ENCODE measurements at regions not wholly inside any gene's neighbourhood (a gene's known extent, or its start where the extent isn't known, plus 50 kb on each side); places are given as distances from the start of the nearest gene placed in this dataset.

- TF ChIP-seq, protein P1, sequence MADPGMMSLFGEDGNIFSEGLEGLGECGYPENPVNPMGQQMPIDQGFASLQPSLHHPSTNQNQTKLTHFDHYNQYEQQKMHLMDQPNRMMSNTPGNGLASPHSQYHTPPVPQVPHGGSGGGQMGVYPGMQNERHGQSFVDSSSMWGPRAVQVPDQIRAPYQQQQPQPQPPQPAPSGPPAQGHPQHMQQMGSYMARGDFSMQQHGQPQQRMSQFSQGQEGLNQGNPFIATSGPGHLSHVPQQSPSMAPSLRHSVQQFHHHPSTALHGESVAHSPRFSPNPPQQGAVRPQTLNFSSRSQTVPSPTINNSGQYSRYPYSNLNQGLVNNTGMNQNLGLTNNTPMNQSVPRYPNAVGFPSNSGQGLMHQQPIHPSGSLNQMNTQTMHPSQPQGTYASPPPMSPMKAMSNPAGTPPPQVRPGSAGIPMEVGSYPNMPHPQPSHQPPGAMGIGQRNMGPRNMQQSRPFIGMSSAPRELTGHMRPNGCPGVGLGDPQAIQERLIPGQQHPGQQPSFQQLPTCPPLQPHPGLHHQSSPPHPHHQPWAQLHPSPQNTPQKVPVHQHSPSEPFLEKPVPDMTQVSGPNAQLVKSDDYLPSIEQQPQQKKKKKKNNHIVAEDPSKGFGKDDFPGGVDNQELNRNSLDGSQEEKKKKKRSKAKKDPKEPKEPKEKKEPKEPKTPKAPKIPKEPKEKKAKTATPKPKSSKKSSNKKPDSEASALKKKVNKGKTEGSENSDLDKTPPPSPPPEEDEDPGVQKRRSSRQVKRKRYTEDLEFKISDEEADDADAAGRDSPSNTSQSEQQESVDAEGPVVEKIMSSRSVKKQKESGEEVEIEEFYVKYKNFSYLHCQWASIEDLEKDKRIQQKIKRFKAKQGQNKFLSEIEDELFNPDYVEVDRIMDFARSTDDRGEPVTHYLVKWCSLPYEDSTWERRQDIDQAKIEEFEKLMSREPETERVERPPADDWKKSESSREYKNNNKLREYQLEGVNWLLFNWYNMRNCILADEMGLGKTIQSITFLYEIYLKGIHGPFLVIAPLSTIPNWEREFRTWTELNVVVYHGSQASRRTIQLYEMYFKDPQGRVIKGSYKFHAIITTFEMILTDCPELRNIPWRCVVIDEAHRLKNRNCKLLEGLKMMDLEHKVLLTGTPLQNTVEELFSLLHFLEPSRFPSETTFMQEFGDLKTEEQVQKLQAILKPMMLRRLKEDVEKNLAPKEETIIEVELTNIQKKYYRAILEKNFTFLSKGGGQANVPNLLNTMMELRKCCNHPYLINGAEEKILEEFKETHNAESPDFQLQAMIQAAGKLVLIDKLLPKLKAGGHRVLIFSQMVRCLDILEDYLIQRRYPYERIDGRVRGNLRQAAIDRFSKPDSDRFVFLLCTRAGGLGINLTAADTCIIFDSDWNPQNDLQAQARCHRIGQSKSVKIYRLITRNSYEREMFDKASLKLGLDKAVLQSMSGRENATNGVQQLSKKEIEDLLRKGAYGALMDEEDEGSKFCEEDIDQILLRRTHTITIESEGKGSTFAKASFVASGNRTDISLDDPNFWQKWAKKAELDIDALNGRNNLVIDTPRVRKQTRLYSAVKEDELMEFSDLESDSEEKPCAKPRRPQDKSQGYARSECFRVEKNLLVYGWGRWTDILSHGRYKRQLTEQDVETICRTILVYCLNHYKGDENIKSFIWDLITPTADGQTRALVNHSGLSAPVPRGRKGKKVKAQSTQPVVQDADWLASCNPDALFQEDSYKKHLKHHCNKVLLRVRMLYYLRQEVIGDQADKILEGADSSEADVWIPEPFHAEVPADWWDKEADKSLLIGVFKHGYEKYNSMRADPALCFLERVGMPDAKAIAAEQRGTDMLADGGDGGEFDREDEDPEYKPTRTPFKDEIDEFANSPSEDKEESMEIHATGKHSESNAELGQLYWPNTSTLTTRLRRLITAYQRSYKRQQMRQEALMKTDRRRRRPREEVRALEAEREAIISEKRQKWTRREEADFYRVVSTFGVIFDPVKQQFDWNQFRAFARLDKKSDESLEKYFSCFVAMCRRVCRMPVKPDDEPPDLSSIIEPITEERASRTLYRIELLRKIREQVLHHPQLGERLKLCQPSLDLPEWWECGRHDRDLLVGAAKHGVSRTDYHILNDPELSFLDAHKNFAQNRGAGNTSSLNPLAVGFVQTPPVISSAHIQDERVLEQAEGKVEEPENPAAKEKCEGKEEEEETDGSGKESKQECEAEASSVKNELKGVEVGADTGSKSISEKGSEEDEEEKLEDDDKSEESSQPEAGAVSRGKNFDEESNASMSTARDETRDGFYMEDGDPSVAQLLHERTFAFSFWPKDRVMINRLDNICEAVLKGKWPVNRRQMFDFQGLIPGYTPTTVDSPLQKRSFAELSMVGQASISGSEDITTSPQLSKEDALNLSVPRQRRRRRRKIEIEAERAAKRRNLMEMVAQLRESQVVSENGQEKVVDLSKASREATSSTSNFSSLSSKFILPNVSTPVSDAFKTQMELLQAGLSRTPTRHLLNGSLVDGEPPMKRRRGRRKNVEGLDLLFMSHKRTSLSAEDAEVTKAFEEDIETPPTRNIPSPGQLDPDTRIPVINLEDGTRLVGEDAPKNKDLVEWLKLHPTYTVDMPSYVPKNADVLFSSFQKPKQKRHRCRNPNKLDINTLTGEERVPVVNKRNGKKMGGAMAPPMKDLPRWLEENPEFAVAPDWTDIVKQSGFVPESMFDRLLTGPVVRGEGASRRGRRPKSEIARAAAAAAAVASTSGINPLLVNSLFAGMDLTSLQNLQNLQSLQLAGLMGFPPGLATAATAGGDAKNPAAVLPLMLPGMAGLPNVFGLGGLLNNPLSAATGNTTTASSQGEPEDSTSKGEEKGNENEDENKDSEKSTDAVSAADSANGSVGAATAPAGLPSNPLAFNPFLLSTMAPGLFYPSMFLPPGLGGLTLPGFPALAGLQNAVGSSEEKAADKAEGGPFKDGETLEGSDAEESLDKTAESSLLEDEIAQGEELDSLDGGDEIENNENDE (IDR thresholded peaks at IDR 0.05; ENCODE audit: insufficient replicate concordance, low read length): no peak
- no peak for TF ChIP-seq TAF7 (optimal IDR thresholded peaks at IDR 0.05; ENCODE audit: borderline replicate concordance, low read depth, low read length)
- TF ChIP-seq TAF1 (IDR thresholded peaks at IDR 0.05; ENCODE audit: low read depth, low read length): no peak
- TF ChIP-seq KDM1A (IDR thresholded peaks at IDR 0.05; ENCODE audit: borderline replicate concordance, low read length): no peak
- TF ChIP-seq CTBP2 (IDR thresholded peaks at IDR 0.05; ENCODE audit: borderline replicate concordance, insufficient read depth, insufficient read length, low read length): no peak
Measured at GRCh38 chr22:27336151-27337090, 465.1 kb downstream of the MN1 start (continued).

Data from H1 (cell line).